GM12892 (cell line): ENCODE measurements at regions not wholly inside any gene's neighbourhood (a gene's known extent, or its start where the extent isn't known, plus 50 kb on each side); places are given as distances from the start of the nearest gene placed in this dataset.

Experiments used
- POLR2A ChIP-seq: IDR thresholded peaks from 2 replicates; pipeline ENCODE4 v1.6.1; 2011; ENCODE audit warnings: low read depth, low read length, control low read depth
- POLR2AphosphoS5 ChIP-seq: IDR thresholded peaks from 2 replicates; pipeline ENCODE4 v1.6.1; 2011; ENCODE audit warnings: low read depth, low read length, control low read depth
- TAF1 ChIP-seq: IDR thresholded peaks from 2 replicates; pipeline ENCODE4 v1.6.1; 2011; ENCODE audit warnings: low read depth, mild to moderate bottlenecking, control low read depth, low read length, borderline replicate concordance

DNA sequence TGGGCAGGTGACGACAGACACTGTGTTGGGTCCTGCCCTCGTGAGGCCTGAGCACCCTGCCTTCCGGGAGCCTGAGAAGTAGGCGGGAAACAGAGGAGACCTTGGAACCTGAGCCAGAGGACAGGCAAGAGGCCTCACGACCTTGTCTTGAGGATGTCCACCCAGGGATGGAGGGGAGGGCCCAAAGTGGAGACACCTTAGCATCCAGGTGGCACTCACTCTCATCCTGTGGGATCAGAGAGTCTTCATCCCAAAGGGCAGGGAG is 347.2 kb downstream of the NPHP4 start:
- TF ChIP-seq POLR2A: no peak
- TF ChIP-seq POLR2AphosphoS5: no peak
- no peak for TF ChIP-seq TAF1
